NCI-H510A treated with DMSO at 0.1 percent for 48 hours (cell line): ENCODE measurements at regions not wholly inside any gene's neighbourhood (a gene's known extent, or its start where the extent isn't known, plus 50 kb on each side); places are given as distances from the start of the nearest gene placed in this dataset.
"Not testable (repeated sequence)": the region's sequence is repeated elsewhere in the genome, so short reads cannot be mapped to it uniquely, and the experiment has no call there.

Experiments
- DNase-seq: peaks from one replicate; lab custom pipeline; 2025; lab: John Stamatoyannopoulos, UW

- DNase-seq, result no peak
Measured at GRCh38 chr7:81138870-81139269, 220.0 kb upstream of the SEMA3C start.

GRCh38 chr7:81135324-81135723 lies 216.5 kb upstream of the SEMA3C start:
- no peak for DNase-seq

- no peak for DNase-seq
Measured at GRCh38 chr7:81128011-81128410, 209.2 kb upstream of the SEMA3C start.

GRCh38 chr7:81120803-81121202 lies 202.0 kb upstream of the SEMA3C start:
- no peak for DNase-seq

- no peak for DNase-seq
Measured at GRCh38 chr7:81120111-81120510, 201.3 kb upstream of the SEMA3C start.

GRCh38 chr7:81114633-81115032 lies 195.8 kb upstream of the SEMA3C start:
- no peak for DNase-seq

GRCh38 chr7:81112731-81113130 lies 193.9 kb upstream of the SEMA3C start:
- no peak for DNase-seq

GRCh38 chr7:81111781-81112540 lies 193.1 kb upstream of the SEMA3C start:
- DNase-seq, result no peak

GRCh38 chr7:81111358-81111757 lies 192.5 kb upstream of the SEMA3C start:
- no peak for DNase-seq

GRCh38 chr7:81110673-81111072 lies 191.8 kb upstream of the SEMA3C start:
- DNase-seq, result no peak

GRCh38 chr7:81098213-81098612 lies 179.4 kb upstream of the SEMA3C start:
- no peak for DNase-seq

GRCh38 chr7:81094952-81095351 lies 176.1 kb upstream of the SEMA3C start:
- no peak for DNase-seq

GRCh38 chr7:81081616-81082015 lies 162.8 kb upstream of the SEMA3C start:
- DNase-seq, result no peak

GRCh38 chr7:81080553-81080952 lies 161.7 kb upstream of the SEMA3C start:
- DNase-seq, result no peak

- no peak for DNase-seq
Measured at GRCh38 chr7:81079746-81080145, 160.9 kb upstream of the SEMA3C start.

- no peak for DNase-seq
Measured at GRCh38 chr7:81075150-81075549, 156.3 kb upstream of the SEMA3C start.

- DNase-seq, result no peak
Measured at GRCh38 chr7:81074406-81074805, 155.6 kb upstream of the SEMA3C start.

- no peak for DNase-seq
Measured at GRCh38 chr7:81073931-81074251, 155.0 kb upstream of the SEMA3C start.

- no peak for DNase-seq
Measured at GRCh38 chr7:81070956-81071355, 152.1 kb upstream of the SEMA3C start.

- DNase-seq, result no peak
Measured at GRCh38 chr7:81066797-81067196, 147.9 kb upstream of the SEMA3C start.

- DNase-seq, result no peak
Measured at GRCh38 chr7:81064426-81064825, 145.6 kb upstream of the SEMA3C start.

GRCh38 chr7:81062755-81063154 lies 143.9 kb upstream of the SEMA3C start:
- DNase-seq, result no peak

- DNase-seq, result not testable (repeated sequence)
Measured at GRCh38 chr7:81057469-81057868, 138.6 kb upstream of the SEMA3C start.

GRCh38 chr7:81053623-81054022 lies 134.8 kb upstream of the SEMA3C start:
- no peak for DNase-seq
